H9 (cell line): ENCODE measurements at regions not wholly inside any gene's neighbourhood (a gene's known extent, or its start where the extent isn't known, plus 50 kb on each side); places are given as distances from the start of the nearest gene placed in this dataset.

Experiments used
- DNase-seq: peaks from one replicate; pipeline ENCODE4 v3.0.0-alpha.2; 2017
- H2AFZ ChIP-seq: one replicate; pipeline ENCODE4 v1.6.1; 2013; ENCODE audit warnings: mild to moderate bottlenecking, low read length, control low read depth, moderate library complexity
- H2AK5ac ChIP-seq: 2 replicates; pipeline ENCODE4 v1.6.1; 2013; ENCODE audit warnings: low read length, control low read depth, mixed read lengths; ENCODE audit not compliant: insufficient read length
- H2BK120ac ChIP-seq: one replicate; pipeline ENCODE4 v1.6.1; 2013; ENCODE audit warnings: low read depth, mild to moderate bottlenecking, low read length, control low read depth, inconsistent platforms; ENCODE audit not compliant: poor library complexity, severe bottlenecking
- H2BK12ac ChIP-seq: 2 replicates; pipeline ENCODE4 v1.6.1; 2013; ENCODE audit warnings: low read length, control low read depth, mixed read lengths, low read depth; ENCODE audit not compliant: insufficient read length
- H2BK15ac ChIP-seq: 2 replicates; pipeline ENCODE4 v1.6.1; 2013; ENCODE audit warnings: low read depth, low read length, control low read depth
- H2BK20ac ChIP-seq: one replicate; pipeline ENCODE4 v1.6.1; 2013; ENCODE audit warnings: low read depth, mild to moderate bottlenecking, low read length, control low read depth, inconsistent platforms; ENCODE audit not compliant: poor library complexity, severe bottlenecking
- H2BK5ac ChIP-seq: 2 replicates; pipeline ENCODE4 v1.6.1; 2013; ENCODE audit warnings: low read length, control low read depth, mixed read lengths; ENCODE audit not compliant: insufficient read length
- H3K14ac ChIP-seq: 2 replicates; pipeline ENCODE4 v1.6.1; 2013; ENCODE audit warnings: low read length, control low read depth; ENCODE audit not compliant: insufficient read depth
- H3K18ac ChIP-seq: 2 replicates; pipeline ENCODE4 v1.6.1; 2013; ENCODE audit warnings: low read depth, mild to moderate bottlenecking, mixed read lengths, low read length, control low read depth; ENCODE audit not compliant: insufficient read length
- H3K23ac ChIP-seq: 2 replicates; pipeline ENCODE4 v1.6.1; 2013; ENCODE audit warnings: low read length, control low read depth, mixed read lengths, low read depth; ENCODE audit not compliant: insufficient read length
- H3K23me2 ChIP-seq: 2 replicates; pipeline ENCODE4 v1.6.1; 2013; ENCODE audit warnings: low read depth, mild to moderate bottlenecking, mixed read lengths, low read length, control low read depth; ENCODE audit not compliant: insufficient read length, poor library complexity, severe bottlenecking
- H3K27ac ChIP-seq: 2 replicates; pipeline ENCODE4 v1.5.1; 2013; ENCODE audit warnings: low read length, control low read depth, mixed read lengths, low read depth; ENCODE audit not compliant: insufficient read length
- H3K27me3 ChIP-seq: 2 replicates; pipeline ENCODE4 v1.6.1; 2013; ENCODE audit warnings: low read length, control low read depth, inconsistent platforms; ENCODE audit not compliant: insufficient read depth
- H3K4ac ChIP-seq: 2 replicates; pipeline ENCODE4 v1.6.1; 2013; ENCODE audit warnings: low read depth, mild to moderate bottlenecking, control low read depth, inconsistent platforms, low read length, moderate library complexity
- H3K4me1 ChIP-seq: 2 replicates; pipeline ENCODE4 v1.6.1; 2013; ENCODE audit warnings: low read length, control low read depth, inconsistent platforms; ENCODE audit not compliant: insufficient read depth
- H3K4me2 ChIP-seq: 2 replicates; pipeline ENCODE4 v1.6.1; 2013; ENCODE audit warnings: low read length, control low read depth, mixed read lengths; ENCODE audit not compliant: insufficient read length, insufficient read depth
- H3K56ac ChIP-seq: 2 replicates; pipeline ENCODE4 v1.6.1; 2013; ENCODE audit warnings: low read depth, mild to moderate bottlenecking, mixed read lengths, low read length, control low read depth; ENCODE audit not compliant: insufficient read length
- H3K79me1 ChIP-seq: 2 replicates; pipeline ENCODE4 v1.6.1; 2013; ENCODE audit warnings: low read depth, mild to moderate bottlenecking, moderate library complexity, low read length, control low read depth, inconsistent platforms; ENCODE audit not compliant: insufficient read depth, poor library complexity, severe bottlenecking
- H3K79me2 ChIP-seq: 2 replicates; pipeline ENCODE4 v1.6.1; 2013; ENCODE audit warnings: low read length, control low read depth, inconsistent platforms; ENCODE audit not compliant: insufficient read depth
- H3K9ac ChIP-seq: 2 replicates; pipeline ENCODE4 v1.6.1; 2013; ENCODE audit warnings: low read length, control low read depth, mixed read lengths; ENCODE audit not compliant: insufficient read length; ENCODE audit errors: extremely low read depth
- H3K9me3 ChIP-seq: one replicate; pipeline ENCODE4 v1.6.1; 2013; ENCODE audit warnings: low read depth, low read length, inconsistent platforms; ENCODE audit not compliant: control insufficient read depth
- H3T11ph ChIP-seq: one replicate; pipeline ENCODE4 v1.6.1; 2013; ENCODE audit warnings: mild to moderate bottlenecking, low read length, control low read depth, inconsistent platforms
- H4K20me1 ChIP-seq: one replicate; pipeline ENCODE4 v1.6.1; 2013; ENCODE audit not compliant: control insufficient read depth, insufficient read length, insufficient read depth
- H4K5ac ChIP-seq: 2 replicates; pipeline ENCODE4 v1.6.1; 2013; ENCODE audit warnings: low read depth, mild to moderate bottlenecking, mixed read lengths, low read length, control low read depth; ENCODE audit not compliant: insufficient read length
- H4K8ac ChIP-seq: replicated peaks from 2 replicates; pipeline ENCODE4 v1.6.1; 2013; ENCODE audit warnings: low read length, control low read depth, mixed read lengths, low read depth; ENCODE audit not compliant: insufficient read length
- H4K91ac ChIP-seq: 2 replicates; pipeline ENCODE4 v1.6.1; 2013; ENCODE audit warnings: low read depth, mild to moderate bottlenecking, moderate library complexity, mixed read lengths, low read length, control low read depth; ENCODE audit not compliant: insufficient read length
- H3K27ac Mint-ChIP-seq, 3 experiments: 2 replicates in 2 of 3; 3 replicates in 1 of 3; pipeline ENCODE4 v1.8.0; 2020 to 2021; ENCODE audit warnings: mixed read lengths in 3 of 3, mild to moderate bottlenecking in 1 of 3, moderate library complexity in 1 of 3
- H3K27me3 Mint-ChIP-seq: 2 replicates; pipeline ENCODE4 v1.8.0; 2021; ENCODE audit warnings: low read depth, mild to moderate bottlenecking, moderate library complexity, mixed read lengths
- H3K36me3 Mint-ChIP-seq, 3 experiments: 2 replicates in 2 of 3; 3 replicates in 1 of 3; pipeline ENCODE4 v1.8.0; 2020 to 2021; ENCODE audit warnings: low read depth in 3 of 3, mixed read lengths in 3 of 3; ENCODE audit not compliant: insufficient read depth in 1 of 3
- H3K4me1 Mint-ChIP-seq, 2 experiments: 2 replicates each; pipeline ENCODE4 v1.8.0; 2020; ENCODE audit warnings: mixed read lengths in 2 of 2
- H3K4me3 Mint-ChIP-seq, 2 experiments: 2 replicates in 1 of 2; 3 replicates in 1 of 2; pipeline ENCODE4 v1.8.0; 2020 to 2021; ENCODE audit warnings: mild to moderate bottlenecking in 2 of 2, mixed read lengths in 2 of 2, moderate library complexity in 1 of 2
- H3K9me3 Mint-ChIP-seq, 2 experiments: 2 replicates in 1 of 2; 3 replicates in 1 of 2; pipeline ENCODE4 v1.8.0; 2020; ENCODE audit warnings: mild to moderate bottlenecking in 2 of 2, mixed read lengths in 2 of 2, moderate library complexity in 1 of 2
- WGBS: extraction: QIAGEN DNeasy Blood & Tissue Kit; methylation state at CpG from one replicate; pipeline ENCODE4 v1.1.7; 2013; ENCODE audit warnings: missing lambda C conversion rate, low lambda C conversion rate, mixed read lengths; ENCODE audit not compliant: insufficient read length; ENCODE audit errors: extremely low coverage; 5-methylcytosine and 5-hydroxymethylcytosine counted together
- TF ChIP-seq, protein P1 (sequence below): fragments of 200-600 bp; sonication (generic); conservative IDR thresholded peaks from 3 replicates; pipeline ENCODE4 v1.8.0; 2021; ENCODE audit warnings: antibody characterized with exemption, mild to moderate bottlenecking

DNA sequence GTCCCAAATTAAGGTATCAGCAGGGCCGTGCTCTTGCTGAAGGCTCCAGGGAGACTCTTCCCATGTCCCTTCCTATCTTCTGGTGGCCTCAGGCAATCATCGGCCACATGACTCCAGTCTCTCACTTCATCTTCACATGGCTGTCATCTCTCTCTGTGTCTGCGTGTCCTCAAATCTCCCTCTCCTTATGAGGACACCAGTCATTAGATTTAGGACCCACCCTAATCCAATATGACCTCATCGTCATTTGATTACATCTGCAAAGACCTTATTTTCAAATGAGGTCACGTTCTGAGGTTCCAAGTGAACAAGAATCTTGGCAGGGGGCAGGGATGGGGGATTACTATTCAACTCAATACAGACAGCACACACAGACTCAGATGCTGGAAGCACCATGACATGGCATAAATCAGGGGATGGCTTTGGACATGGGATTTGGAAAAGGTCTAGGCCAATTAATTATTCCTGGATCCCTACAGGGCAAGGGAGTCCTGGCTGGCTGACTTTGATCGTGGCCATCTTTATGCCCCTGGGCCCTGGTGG, 210.0 kb upstream of the SKOR2 start:
- Mint-ChIP-seq H3K36me3 (no peaks in the 10 kb centered on the region), H3K27me3 (peaks cover 58% of the 10 kb centered on the region), H3K27ac (no peak overlapping the region), H3K4me1 (no peaks in the 10 kb centered on the region), H3K9me3 (no peaks in the 10 kb centered on the region), H3K4me3 (no peak overlapping the region)
- no peak overlapping the region for H4K91ac ChIP-seq
- no peak overlapping the region for H2BK120ac ChIP-seq
- H3K23ac ChIP-seq = no peak overlapping the region
- no peak overlapping the region for H2AFZ ChIP-seq
- no CpG with 5 or more reads among the region's 6 CpGs for WGBS
- H3K79me1 ChIP-seq = no peaks in the 10 kb centered on the region
- H3K79me2 ChIP-seq = no peaks in the 10 kb centered on the region
- H3K27ac ChIP-seq = no peak overlapping the region
- H2BK20ac ChIP-seq = no peak overlapping the region
- DNase-seq = no peak
- no peaks in the 10 kb centered on the region for H4K20me1 ChIP-seq
- H2BK5ac ChIP-seq = no peak overlapping the region
- no peak overlapping the region for H3K18ac ChIP-seq
- no peak overlapping the region for H3K14ac ChIP-seq
- TF ChIP-seq, protein P1, sequence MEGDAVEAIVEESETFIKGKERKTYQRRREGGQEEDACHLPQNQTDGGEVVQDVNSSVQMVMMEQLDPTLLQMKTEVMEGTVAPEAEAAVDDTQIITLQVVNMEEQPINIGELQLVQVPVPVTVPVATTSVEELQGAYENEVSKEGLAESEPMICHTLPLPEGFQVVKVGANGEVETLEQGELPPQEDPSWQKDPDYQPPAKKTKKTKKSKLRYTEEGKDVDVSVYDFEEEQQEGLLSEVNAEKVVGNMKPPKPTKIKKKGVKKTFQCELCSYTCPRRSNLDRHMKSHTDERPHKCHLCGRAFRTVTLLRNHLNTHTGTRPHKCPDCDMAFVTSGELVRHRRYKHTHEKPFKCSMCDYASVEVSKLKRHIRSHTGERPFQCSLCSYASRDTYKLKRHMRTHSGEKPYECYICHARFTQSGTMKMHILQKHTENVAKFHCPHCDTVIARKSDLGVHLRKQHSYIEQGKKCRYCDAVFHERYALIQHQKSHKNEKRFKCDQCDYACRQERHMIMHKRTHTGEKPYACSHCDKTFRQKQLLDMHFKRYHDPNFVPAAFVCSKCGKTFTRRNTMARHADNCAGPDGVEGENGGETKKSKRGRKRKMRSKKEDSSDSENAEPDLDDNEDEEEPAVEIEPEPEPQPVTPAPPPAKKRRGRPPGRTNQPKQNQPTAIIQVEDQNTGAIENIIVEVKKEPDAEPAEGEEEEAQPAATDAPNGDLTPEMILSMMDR = no peak
- H2AK5ac ChIP-seq = no peak overlapping the region
- peaks cover 2% of the 10 kb centered on the region for H3K27me3 ChIP-seq
- no peak overlapping the region for H3T11ph ChIP-seq
- H3K4ac ChIP-seq = no peak overlapping the region
- no peak overlapping the region for H3K4me2 ChIP-seq
- no peaks in the 10 kb centered on the region for H3K9me3 ChIP-seq
- no peak overlapping the region for H4K8ac ChIP-seq
- H2BK15ac ChIP-seq = no peak overlapping the region
- no peak overlapping the region for H3K56ac ChIP-seq
- peaks cover 3% of the 10 kb centered on the region for H3K23me2 ChIP-seq
- no peak overlapping the region for H2BK12ac ChIP-seq
- no peaks in the 10 kb centered on the region for H3K4me1 ChIP-seq
- H3K9ac ChIP-seq = no peak overlapping the region
- H4K5ac ChIP-seq = no peak overlapping the region
